Activated CD4-positive, alpha-beta T cell treated with anti-CD3 and anti-CD28 coated beads for 4 hours (primary cell): ENCODE measurements at regions not wholly inside any gene's neighbourhood (a gene's known extent, or its start where the extent isn't known, plus 50 kb on each side); places are given as distances from the start of the nearest gene placed in this dataset.

Source experiments
- DNase-seq, 2 donors: peaks; one replicate each; pipeline ENCODE4 v3.0.0-alpha.2; 2020

- DNase-seq: no peak
Observed at GRCh38 chr14:71833476-71833875, 98.8 kb upstream of the RGS6 start.

- no peak for DNase-seq
Observed at GRCh38 chr14:71834284-71835204, 97.7 kb upstream of the RGS6 start.

GRCh38 chr14:71852181-71852580, 80.0 kb upstream of the RGS6 start:
- no peak for DNase-seq

DNA sequence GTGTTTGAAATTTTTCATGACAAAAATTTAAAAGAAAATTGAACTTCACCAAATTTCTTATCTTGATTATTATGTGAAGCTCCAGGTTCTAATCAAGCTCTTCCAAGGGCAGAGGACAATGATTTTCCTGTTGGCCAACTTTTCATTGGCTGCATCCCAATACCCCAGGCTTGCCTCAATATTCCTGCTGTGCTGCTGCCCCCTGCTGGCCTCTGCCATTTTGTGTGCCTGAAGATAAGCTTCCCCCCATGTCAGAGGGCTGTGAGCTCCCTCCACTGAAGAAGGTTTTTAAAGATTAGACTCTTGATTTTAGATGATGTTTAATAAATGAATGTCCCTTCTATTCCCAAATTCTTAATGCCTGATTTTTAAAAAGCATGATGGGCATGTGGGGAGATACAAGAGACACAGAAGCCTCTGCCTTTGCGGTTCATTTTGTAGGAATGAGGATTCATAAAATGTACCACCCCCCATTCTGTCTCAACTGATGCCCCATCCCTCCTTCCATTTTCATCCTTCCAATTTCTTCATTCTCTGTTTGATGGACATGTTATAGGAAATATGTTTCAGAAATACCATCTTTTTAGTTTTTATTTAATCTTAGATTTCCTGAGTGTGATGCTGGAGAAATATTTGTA, 76.7 kb upstream of the RGS6 start:
- DNase-seq: peak; percentile 7 to 30

DNA sequence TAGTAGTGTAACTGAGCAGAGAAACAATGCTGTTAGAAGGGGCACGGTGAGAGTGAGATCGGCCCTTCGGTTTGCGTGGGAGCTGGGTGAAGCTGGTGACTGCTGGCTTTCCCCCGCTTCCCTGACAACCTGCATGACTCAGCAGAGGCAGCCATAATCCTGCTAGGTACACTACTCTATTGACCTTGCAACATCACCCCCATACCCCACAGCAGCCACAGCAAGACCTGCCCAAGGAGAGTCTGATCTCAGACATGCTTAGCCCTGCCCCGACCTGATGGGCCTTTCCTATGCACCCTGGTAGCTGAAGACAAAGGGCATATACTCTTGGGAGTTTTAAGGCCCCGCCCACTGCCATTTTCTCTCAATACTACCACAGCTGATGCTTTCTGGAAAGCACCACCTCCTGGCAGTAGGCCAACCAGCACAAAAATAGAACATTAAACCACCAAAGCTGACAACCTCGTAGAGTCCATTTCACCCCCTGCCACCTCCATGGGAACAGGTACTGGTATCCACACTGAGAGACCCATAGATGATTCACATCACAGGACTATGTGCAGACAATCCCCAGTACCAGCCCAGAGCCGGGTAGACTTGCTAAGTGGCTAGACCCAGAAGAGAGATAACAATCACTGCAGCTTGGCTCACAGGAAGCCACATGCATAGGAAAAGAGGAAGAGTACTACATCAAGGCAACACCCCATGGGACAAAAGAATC, 75.9 kb upstream of the RGS6 start:
- no peak for DNase-seq

- DNase-seq: no peak
Observed at GRCh38 chr14:71863049-71863448, 69.2 kb upstream of the RGS6 start.

- no peak for DNase-seq
Observed at GRCh38 chr14:71863766-71864165, 68.5 kb upstream of the RGS6 start.
